Tibial artery (tissue), 4 donors: ENCODE measurements at regions not wholly inside any gene's neighbourhood (a gene's known extent, or its start where the extent isn't known, plus 50 kb on each side); places are given as distances from the start of the nearest gene placed in this dataset.

Source experiments
- DNase-seq, 2 donors: peaks; one replicate each; pipeline ENCODE4 v3.0.0-alpha.2; 2019
- H3K27ac ChIP-seq, 2 donors: fragments of 200-600 bp; sonication (generic) in 1 of 2; 1 replicate in 1 of 2; 2 replicates in 1 of 2; pipeline ENCODE4 v1.5.1; 2018 to 2019; ENCODE audit warnings: mild to moderate bottlenecking in 1 of 2
- H3K27me3 ChIP-seq, 2 donors: fragments of 200-600 bp; sonication (generic) in 1 of 2; one replicate each; pipeline versions ENCODE4 v1.5.1 to v1.6.0; 2016 to 2019
- H3K36me3 ChIP-seq, 3 donors: fragments of 200-600 bp; sonication (generic) in 2 of 3; one replicate each; pipeline ENCODE4 v1.5.1; 2016 to 2019; ENCODE audit warnings: mild to moderate bottlenecking in 2 of 3
- H3K4me1 ChIP-seq, 4 donors: fragments of 200-600 bp; sonication (generic) in 2 of 4; 1 replicate in 3 of 4; 2 replicates in 1 of 4; pipeline ENCODE4 v1.5.1; 2016 to 2019
- H3K4me3 ChIP-seq, 2 donors: fragments of 200-600 bp; sonication (generic) in 1 of 2; 1 replicate in 1 of 2; 2 replicates in 1 of 2; pipeline ENCODE4 v1.5.1; 2018 to 2019; ENCODE audit warnings: mild to moderate bottlenecking in 2 of 2
- H3K9me3 ChIP-seq, 3 donors: fragments of 200-600 bp; sonication (generic) in 1 of 3; one replicate each; pipeline ENCODE4 v1.5.1; 2016 to 2019
- intact Hi-C: fragments of 100-400 bp; cut with DNase I; formaldehyde crosslinking; loops from one replicate; pipeline ENCODE4 v1.15.0; 2023; ENCODE audit warnings: low total_unique reads
- TF ChIP-seq, protein P1 (sequence below), 2 experiments: fragments of 200-600 bp in 1 of 2; fragments of 450-650 bp in 1 of 2; IDR thresholded peaks; one replicate each; pipeline ENCODE4 v1.5.1; 2017 to 2019; ENCODE audit warnings: antibody characterized with exemption in 2 of 2, mild to moderate bottlenecking in 1 of 2, moderate library complexity in 1 of 2

DNA sequence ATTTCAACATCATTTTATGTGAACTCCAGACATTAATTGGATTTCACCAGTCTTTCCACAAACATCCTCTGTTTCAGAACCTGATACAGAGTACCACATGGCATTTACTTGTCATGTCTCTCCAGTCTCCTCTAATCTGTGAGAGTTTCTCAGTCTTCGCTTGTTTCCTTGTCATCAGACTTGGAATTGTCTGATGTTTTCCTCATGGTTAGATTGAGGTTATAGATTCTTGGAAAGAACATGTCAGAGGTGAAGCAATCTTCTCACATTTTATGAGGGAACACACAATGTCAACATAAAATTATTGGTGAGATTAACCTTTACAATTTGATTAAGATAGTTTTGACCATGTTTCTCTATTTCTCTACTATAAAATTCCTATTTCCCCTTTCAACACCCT, 74.9 kb upstream of the TMPRSS15 start:
- Histone ChIP-seq H3K36me3 (no peaks in the 10 kb centered on the region), H3K4me3 (no peak overlapping the region), H3K27me3 (no peaks in the 10 kb centered on the region), H3K9me3 (no peaks in the 10 kb centered on the region), H3K27ac (no peak overlapping the region), H3K4me1 (no peaks in the 10 kb centered on the region)
- DNase-seq: no peak
- TF ChIP-seq, protein P1, sequence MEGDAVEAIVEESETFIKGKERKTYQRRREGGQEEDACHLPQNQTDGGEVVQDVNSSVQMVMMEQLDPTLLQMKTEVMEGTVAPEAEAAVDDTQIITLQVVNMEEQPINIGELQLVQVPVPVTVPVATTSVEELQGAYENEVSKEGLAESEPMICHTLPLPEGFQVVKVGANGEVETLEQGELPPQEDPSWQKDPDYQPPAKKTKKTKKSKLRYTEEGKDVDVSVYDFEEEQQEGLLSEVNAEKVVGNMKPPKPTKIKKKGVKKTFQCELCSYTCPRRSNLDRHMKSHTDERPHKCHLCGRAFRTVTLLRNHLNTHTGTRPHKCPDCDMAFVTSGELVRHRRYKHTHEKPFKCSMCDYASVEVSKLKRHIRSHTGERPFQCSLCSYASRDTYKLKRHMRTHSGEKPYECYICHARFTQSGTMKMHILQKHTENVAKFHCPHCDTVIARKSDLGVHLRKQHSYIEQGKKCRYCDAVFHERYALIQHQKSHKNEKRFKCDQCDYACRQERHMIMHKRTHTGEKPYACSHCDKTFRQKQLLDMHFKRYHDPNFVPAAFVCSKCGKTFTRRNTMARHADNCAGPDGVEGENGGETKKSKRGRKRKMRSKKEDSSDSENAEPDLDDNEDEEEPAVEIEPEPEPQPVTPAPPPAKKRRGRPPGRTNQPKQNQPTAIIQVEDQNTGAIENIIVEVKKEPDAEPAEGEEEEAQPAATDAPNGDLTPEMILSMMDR (IDR thresholded peaks at IDR 0.05): no peak
- intact Hi-C loops: no loop called here

DNA sequence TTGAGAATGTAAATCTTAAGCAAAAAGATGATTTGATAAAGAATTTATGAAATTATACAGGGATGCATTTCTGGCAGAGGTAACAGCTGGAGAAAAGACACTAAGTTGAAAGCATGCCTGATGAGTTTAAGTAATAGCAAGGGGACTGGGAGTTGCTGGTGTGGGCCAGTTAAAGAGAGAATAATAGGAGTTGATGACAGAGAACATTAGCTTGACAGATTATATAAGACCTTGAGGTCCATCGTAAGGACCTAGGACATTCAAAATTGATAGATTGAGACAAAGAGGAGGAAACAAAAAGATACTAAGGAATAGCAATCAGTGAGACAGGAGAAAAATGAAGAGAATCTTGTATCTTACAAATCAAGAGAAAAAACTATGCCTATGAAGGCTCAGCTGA, 84.7 kb upstream of the TMPRSS15 start:
- H3K36me3 ChIP-seq: no peaks in the 10 kb centered on the region
- TF ChIP-seq, protein P1 (IDR thresholded peaks at IDR 0.05): no peak
- H3K4me1 ChIP-seq: no peaks in the 10 kb centered on the region
- no peak overlapping the region for H3K4me3 ChIP-seq
- H3K27me3 ChIP-seq: no peaks in the 10 kb centered on the region
- H3K27ac ChIP-seq: no peak overlapping the region
- no peak for DNase-seq
- intact Hi-C loops: no loop called here
- no peaks in the 10 kb centered on the region for H3K9me3 ChIP-seq

DNA sequence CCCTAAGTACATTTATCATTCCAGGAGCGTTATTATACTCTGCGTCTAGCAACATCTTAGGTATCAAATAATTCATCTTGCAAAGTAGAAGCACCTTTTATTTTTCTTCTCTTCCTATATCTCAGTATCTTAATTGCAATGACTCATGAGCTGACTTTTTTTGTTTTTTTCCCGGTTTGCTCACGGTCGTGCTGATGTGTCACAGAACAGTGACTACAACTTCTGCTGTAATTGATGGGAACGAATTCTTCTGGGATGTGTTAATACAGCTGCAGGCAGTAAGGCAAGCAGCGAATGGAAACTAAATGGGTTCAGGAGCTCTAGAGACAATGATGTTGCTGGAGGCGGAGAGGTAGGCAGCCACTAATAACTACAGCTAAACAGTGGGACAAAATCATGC, 89.8 kb upstream of the TMPRSS15 start:
- Histone ChIP-seq H3K4me1 (no peaks in the 10 kb centered on the region), H3K9me3 (no peaks in the 10 kb centered on the region), H3K27ac (no peak overlapping the region), H3K36me3 (no peaks in the 10 kb centered on the region), H3K4me3 (no peak overlapping the region), H3K27me3 (no peaks in the 10 kb centered on the region)
- intact Hi-C loops: no loop called here
- no peak for DNase-seq
- TF ChIP-seq, protein P1 (IDR thresholded peaks at IDR 0.05): no peak

DNA sequence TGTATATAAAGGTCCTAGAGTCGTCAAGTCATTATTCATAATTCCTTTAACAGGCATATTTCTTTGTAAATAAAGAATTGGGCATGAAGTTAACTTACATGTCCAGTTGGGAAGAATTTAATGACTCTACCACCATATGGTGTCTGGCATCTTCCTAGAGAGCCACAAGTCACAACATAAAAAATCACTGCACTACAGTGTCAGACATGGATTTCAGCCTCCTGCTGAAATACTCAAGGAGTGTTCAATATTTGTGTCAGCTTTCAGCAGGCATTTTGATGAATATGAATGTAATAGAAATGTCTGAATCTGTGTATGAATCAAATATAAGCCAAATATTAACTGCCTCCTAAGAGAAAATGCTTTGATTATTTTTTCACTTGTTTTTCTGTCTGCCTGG, 91.9 kb upstream of the TMPRSS15 start:
- Histone ChIP-seq H3K4me3 (no peak overlapping the region), H3K27ac (no peak overlapping the region), H3K4me1 (no peaks in the 10 kb centered on the region), H3K27me3 (no peaks in the 10 kb centered on the region), H3K9me3 (no peaks in the 10 kb centered on the region), H3K36me3 (no peaks in the 10 kb centered on the region)
- intact Hi-C loops: no loop called here
- TF ChIP-seq, protein P1 (IDR thresholded peaks at IDR 0.05): no peak
- DNase-seq: no peak

DNA sequence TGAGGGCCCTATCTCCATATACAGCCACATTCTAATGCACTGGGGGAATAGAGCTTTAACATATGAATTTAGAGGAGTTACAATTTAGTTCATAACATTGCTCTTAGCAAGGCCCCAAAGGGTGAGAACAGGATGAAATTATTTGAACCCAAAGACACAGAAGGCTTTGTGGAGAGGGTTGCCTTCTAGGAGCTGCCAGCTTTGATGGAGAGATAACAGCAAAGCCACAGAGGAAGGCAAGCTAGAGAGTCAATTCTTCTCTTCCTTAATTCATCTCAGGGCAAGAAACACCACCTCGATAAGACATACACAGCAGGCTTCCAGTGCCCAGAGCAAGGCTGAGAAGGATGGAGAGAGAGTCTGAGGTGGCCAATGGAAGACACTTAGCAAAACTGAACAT, 94.8 kb upstream of the TMPRSS15 start:
- intact Hi-C loops: no loop called here

More for the DNA sequence above, 94.8 kb upstream of the TMPRSS15 start:
- Histone ChIP-seq H3K27ac (no peak overlapping the region), H3K27me3 (no peaks in the 10 kb centered on the region), H3K9me3 (no peaks in the 10 kb centered on the region), H3K4me1 (no peaks in the 10 kb centered on the region), H3K36me3 (no peaks in the 10 kb centered on the region), H3K4me3 (no peak overlapping the region)
- TF ChIP-seq, protein P1 (IDR thresholded peaks at IDR 0.05): no peak
- no peak for DNase-seq
